Mammary epithelial cell (primary cell): ENCODE measurements at regions not wholly inside any gene's neighbourhood (a gene's known extent, or its start where the extent isn't known, plus 50 kb on each side); places are given as distances from the start of the nearest gene placed in this dataset.

Source experiments
- CTCF ChIP-seq, 2 donors: IDR thresholded peaks in 1 of 2; conservative IDR thresholded peaks in 1 of 2; 2 replicates each; pipeline ENCODE4 v1.5.1; 2011 to 2012; ENCODE audit warnings: inconsistent platforms in 2 of 2, low read length in 2 of 2, mild to moderate bottlenecking in 2 of 2, control low read depth in 1 of 2, low read depth in 1 of 2; ENCODE audit not compliant: insufficient read depth in 1 of 2; ENCODE audit errors: extremely low read depth in 1 of 2
- EZH2 ChIP-seq: IDR thresholded peaks from 2 replicates; pipeline ENCODE4 v1.6.1; 2012; ENCODE audit warnings: low read length, inconsistent platforms, borderline replicate concordance

GRCh38 chr22:26942637-26942957 lies 285.2 kb downstream of the MIAT start:
- TF ChIP-seq CTCF (conservative IDR thresholded peaks at IDR 0.05 in 1 of 2, IDR thresholded peaks at IDR 0.05 in 1 of 2; ENCODE audit: extremely low read depth in 1 of 2, insufficient read depth in 1 of 2, low read depth in 1 of 2, low read length in 2 of 2) = no peak
- TF ChIP-seq EZH2 = no peak
